ENCODE measurements at regions not wholly inside any gene's neighbourhood (a gene's known extent, or its start where the extent isn't known, plus 50 kb on each side); places are given as distances from the start of the nearest gene placed in this dataset.

GRCh38 chr20:17795003-17795402 lies 95.2 kb downstream of the BANF2 start:
- TF ChIP-seq CTCF (IDR thresholded peaks at IDR 0.05) (no peak), POLR2A (IDR thresholded peaks at IDR 0.05) (no peak), EP300 (IDR thresholded peaks at IDR 0.05) (no peak), POLR2AphosphoS5 (IDR thresholded peaks at IDR 0.05) (no peak)
